ENCODE measurements at regions not wholly inside any gene's neighbourhood (a gene's known extent, or its start where the extent isn't known, plus 50 kb on each side); places are given as distances from the start of the nearest gene placed in this dataset.

DNA sequence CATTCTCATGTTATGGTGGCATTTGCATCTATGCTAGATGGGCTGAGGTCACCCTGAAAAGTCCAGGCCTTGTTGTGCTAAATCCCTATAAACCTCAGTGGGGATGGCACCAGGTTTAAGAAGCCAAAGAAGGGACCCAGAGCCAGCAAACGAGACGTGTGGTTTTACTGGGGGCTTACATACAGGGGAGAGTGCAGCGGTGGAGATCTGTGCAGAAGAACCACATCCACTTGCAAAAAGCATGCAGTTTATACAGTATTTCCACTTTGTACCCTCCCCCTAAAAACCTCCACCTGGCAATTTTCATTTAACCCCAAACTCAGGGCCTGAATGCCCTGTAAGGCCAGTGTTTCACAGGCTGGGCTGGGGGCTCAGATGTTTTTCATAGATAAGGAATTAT is 134.9 kb upstream of the GATB start:
- intact Hi-C loops (cut with DNase I) = no loop called here

DNA sequence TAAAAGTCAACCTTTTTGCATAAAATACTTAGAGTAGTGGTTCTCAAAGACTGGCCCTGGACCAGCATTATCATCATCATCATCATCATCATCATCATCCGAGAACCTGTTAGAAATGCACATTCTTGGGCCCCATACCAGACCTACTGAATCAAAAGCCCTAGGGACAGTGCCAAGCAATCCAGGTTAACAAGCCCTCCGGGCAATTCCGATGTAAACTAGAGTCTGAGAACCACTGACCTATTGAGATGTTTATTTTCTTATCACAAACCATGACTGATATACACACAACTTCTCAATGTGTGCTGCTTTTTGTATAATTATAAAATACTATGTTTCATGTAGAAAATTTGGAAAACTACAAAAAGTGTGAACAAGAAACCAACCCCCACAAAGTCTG is 133.4 kb upstream of the GATB start:
- Histone ChIP-seq H3K4me3 (no peak overlapping the region), H3K27ac (no peak overlapping the region), H3K4me1 (no peaks in the 10 kb centered on the region), H3K36me3 (no peaks in the 10 kb centered on the region), H3K27me3 (no peaks in the 10 kb centered on the region), H3K9me3 (no peaks in the 10 kb centered on the region)
- TF ChIP-seq, protein P1, sequence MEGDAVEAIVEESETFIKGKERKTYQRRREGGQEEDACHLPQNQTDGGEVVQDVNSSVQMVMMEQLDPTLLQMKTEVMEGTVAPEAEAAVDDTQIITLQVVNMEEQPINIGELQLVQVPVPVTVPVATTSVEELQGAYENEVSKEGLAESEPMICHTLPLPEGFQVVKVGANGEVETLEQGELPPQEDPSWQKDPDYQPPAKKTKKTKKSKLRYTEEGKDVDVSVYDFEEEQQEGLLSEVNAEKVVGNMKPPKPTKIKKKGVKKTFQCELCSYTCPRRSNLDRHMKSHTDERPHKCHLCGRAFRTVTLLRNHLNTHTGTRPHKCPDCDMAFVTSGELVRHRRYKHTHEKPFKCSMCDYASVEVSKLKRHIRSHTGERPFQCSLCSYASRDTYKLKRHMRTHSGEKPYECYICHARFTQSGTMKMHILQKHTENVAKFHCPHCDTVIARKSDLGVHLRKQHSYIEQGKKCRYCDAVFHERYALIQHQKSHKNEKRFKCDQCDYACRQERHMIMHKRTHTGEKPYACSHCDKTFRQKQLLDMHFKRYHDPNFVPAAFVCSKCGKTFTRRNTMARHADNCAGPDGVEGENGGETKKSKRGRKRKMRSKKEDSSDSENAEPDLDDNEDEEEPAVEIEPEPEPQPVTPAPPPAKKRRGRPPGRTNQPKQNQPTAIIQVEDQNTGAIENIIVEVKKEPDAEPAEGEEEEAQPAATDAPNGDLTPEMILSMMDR (IDR thresholded peaks at IDR 0.05) = no peak
- intact Hi-C loops (cut with DNase I) = no loop called here
- 88 to 93% methylated on average over 3 of the region's 3 CpGs for WGBS, 2 donors
- no peak for DNase-seq
- no peak for ATAC-seq

More for the DNA sequence above, 134.9 kb upstream of the GATB start:
- 92 to 98% methylated on average over 3 of the region's 3 CpGs for WGBS, 2 donors
- DNase-seq (no peak), ATAC-seq (no peak)
- no peak overlapping the region for H3K4me3 ChIP-seq
- H3K27me3 ChIP-seq = no peaks in the 10 kb centered on the region
- no peaks in the 10 kb centered on the region for H3K4me1 ChIP-seq
- H3K36me3 ChIP-seq = no peaks in the 10 kb centered on the region
- H3K27ac ChIP-seq = no peak overlapping the region
- no peaks in the 10 kb centered on the region for H3K9me3 ChIP-seq
- TF ChIP-seq, protein P1 (IDR thresholded peaks at IDR 0.05) = no peak

DNA sequence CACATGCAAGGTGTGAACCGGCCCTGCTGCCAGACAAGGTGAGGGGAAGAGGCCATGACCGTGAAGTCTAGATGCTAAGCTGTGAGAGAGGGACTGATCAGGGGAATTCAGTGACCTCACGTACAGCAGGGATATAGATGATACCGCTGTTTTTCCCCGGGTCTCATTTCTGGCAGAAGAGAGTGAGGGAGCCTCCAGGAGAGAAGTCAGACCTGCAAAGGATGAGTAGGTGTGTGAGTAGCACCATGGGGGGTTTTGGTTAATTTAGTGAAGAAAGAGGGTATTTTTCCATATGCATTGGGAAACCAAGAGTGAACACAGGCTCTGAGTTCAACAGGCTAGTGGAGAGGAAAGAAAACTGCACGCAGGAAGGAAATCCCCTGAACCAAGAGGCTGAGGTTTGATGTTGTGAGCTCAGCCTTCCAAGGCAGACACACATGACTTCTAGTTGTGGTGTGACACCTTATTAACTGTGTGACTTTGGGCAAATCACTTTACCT is 127.6 kb upstream of the GATB start:
- WGBS, 2 donors = 90 to 92% methylated on average over 6 of the region's 6 CpGs
- Histone ChIP-seq H3K27ac (no peak overlapping the region), H3K36me3 (no peaks in the 10 kb centered on the region), H3K4me1 (peaks cover 0 to 18% (median 0%) of the 10 kb centered on the region in 9 donors), H3K9me3 (no peaks in the 10 kb centered on the region), H3K27me3 (no peaks in the 10 kb centered on the region), H3K4me3 (no peak overlapping the region)
- no peak for DNase-seq
- ATAC-seq = no peak
- TF ChIP-seq, protein P1 (IDR thresholded peaks at IDR 0.05) = no peak
- intact Hi-C loops (cut with DNase I) = no loop called here

DNA sequence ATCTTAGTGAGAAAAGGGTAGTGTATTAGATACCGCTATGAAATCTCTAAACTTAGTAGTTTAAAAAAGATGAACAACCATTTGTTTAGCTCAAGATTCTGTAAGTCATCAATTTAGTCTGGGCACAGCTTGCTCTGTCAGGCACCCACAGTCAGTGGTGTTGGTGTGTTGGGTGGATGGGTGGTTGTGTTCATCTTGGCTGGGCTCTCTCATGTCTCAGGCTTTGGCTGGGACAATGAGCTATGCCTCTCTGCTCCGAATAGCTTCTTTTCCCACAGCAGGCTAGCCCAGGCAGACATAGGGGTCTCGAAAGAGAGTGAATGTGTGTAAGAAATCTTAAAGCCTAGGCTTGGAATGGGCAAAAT is 127.0 kb upstream of the GATB start:
- Histone ChIP-seq H3K4me1 (peaks cover 0 to 18% (median 0%) of the 10 kb centered on the region in 9 donors), H3K4me3 (no peak overlapping the region), H3K36me3 (no peaks in the 10 kb centered on the region), H3K9me3 (no peaks in the 10 kb centered on the region), H3K27me3 (no peaks in the 10 kb centered on the region), H3K27ac (no peak overlapping the region)
- 91 to 94% methylated on average over 3 of the region's 3 CpGs for WGBS, 2 donors
- DNase-seq (no peak), ATAC-seq (no peak)
- TF ChIP-seq, protein P1 (IDR thresholded peaks at IDR 0.05) = no peak
- intact Hi-C loops (cut with DNase I) = no loop called here

All from heart right ventricle (tissue), 16 donors.